ENCODE measurements at regions not wholly inside any gene's neighbourhood (a gene's known extent, or its start where the extent isn't known, plus 50 kb on each side); places are given as distances from the start of the nearest gene placed in this dataset.

DNA sequence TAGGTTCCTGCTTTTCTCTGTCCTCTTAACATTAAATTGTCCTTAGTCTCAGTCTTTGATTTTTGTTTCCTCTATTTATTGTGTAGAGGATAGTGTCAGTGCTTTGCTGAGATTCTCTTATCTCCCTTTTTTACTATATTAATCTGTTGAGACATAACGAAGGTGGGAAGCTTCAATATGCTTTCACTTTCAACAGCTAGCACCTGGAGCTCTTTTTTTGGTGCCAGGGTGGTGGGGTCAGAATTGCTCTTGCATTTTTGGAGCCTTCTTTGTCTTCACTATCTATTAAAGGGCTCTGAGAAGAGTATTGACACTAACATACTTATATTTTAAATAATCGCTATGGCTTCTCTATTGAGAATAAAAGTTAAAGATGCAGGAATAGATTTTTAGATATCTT lies 97.1 kb upstream of the EPHA7 start:
- TF ChIP-seq, protein P1, sequence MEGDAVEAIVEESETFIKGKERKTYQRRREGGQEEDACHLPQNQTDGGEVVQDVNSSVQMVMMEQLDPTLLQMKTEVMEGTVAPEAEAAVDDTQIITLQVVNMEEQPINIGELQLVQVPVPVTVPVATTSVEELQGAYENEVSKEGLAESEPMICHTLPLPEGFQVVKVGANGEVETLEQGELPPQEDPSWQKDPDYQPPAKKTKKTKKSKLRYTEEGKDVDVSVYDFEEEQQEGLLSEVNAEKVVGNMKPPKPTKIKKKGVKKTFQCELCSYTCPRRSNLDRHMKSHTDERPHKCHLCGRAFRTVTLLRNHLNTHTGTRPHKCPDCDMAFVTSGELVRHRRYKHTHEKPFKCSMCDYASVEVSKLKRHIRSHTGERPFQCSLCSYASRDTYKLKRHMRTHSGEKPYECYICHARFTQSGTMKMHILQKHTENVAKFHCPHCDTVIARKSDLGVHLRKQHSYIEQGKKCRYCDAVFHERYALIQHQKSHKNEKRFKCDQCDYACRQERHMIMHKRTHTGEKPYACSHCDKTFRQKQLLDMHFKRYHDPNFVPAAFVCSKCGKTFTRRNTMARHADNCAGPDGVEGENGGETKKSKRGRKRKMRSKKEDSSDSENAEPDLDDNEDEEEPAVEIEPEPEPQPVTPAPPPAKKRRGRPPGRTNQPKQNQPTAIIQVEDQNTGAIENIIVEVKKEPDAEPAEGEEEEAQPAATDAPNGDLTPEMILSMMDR (IDR thresholded peaks at IDR 0.05), result no peak
- no peak for TF ChIP-seq POLR2A (IDR thresholded peaks at IDR 0.05)

Data from right lobe of liver (tissue), 4 donors.